Ectodermal cell (in vitro differentiated cells): ENCODE measurements at regions not wholly inside any gene's neighbourhood (a gene's known extent, or its start where the extent isn't known, plus 50 kb on each side); places are given as distances from the start of the nearest gene placed in this dataset.

ENCODE experiments used
- H3K27ac ChIP-seq: 2 replicates; pipeline ENCODE4 v1.7.0; 2013; ENCODE audit warnings: mild to moderate bottlenecking, low read depth, low read length; ENCODE audit not compliant: insufficient read depth, poor library complexity, severe bottlenecking
- H3K27me3 ChIP-seq: 2 replicates; pipeline ENCODE4 v1.7.0; 2013; ENCODE audit warnings: mild to moderate bottlenecking, low read length; ENCODE audit not compliant: insufficient read depth, control insufficient read depth, poor library complexity, severe bottlenecking
- H3K36me3 ChIP-seq: one replicate; pipeline ENCODE4 v1.7.0; 2013; ENCODE audit warnings: low read length; ENCODE audit not compliant: control insufficient read depth, insufficient read depth
- H3K4me1 ChIP-seq: one replicate; pipeline ENCODE4 v1.7.0; 2013; ENCODE audit warnings: low read length; ENCODE audit not compliant: control insufficient read depth, insufficient read depth
- H3K4me3 ChIP-seq: 2 replicates; pipeline ENCODE4 v1.7.0; 2013; ENCODE audit warnings: low read depth, low read length, control low read depth; ENCODE audit not compliant: insufficient read depth
- H3K9me3 ChIP-seq: 2 replicates; pipeline ENCODE4 v1.7.0; 2013; ENCODE audit warnings: mild to moderate bottlenecking, low read length, moderate library complexity; ENCODE audit not compliant: control insufficient read depth
- WGBS, 2 experiments: methylation state at CpG; one replicate each; pipeline ENCODE4 v1.1.7; 2013; ENCODE audit warnings: missing lambda C conversion rate in 2 of 2; 5-methylcytosine and 5-hydroxymethylcytosine counted together

DNA sequence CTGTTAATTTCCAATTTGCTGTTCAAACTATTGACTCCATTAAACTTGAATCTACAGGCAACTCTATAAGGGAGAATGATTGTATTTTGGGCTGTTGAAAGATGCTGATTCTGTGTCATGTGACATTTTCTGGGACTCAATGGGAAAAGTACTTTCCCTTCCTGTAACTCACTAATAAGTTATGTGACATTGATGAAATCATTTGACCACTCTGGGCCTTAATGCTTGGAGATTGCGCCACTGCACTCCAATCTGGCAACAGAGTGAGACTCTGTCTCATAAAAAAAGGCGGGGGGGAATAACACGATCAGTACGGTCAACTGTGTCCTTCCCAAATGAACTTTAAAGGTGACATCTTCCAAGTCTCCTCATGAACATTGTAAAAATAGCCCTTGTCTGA is 215.2 kb upstream of the SGO1 start:
- Histone ChIP-seq H3K27ac (no peak overlapping the region), H3K36me3 (no peaks in the 10 kb centered on the region), H3K4me3 (no peak overlapping the region), H3K27me3 (no peaks in the 10 kb centered on the region), H3K9me3 (no peaks in the 10 kb centered on the region), H3K4me1 (no peaks in the 10 kb centered on the region)
- WGBS, 2 experiments: 95 to 96% methylated on average over 4 of the region's 4 CpGs

- 86% methylated on average over 1 of the region's 1 CpG; no CpG with 5 or more reads in 1 of the 2 experiments for WGBS, 2 experiments
- Histone ChIP-seq H3K4me3 (no peak overlapping the region), H3K27me3 (no peaks in the 10 kb centered on the region)
These were observed 214.7 kb upstream of the SGO1 start for GRCh38 chr3:20400686-20401085.

GRCh38 chr3:20400281-20400680 is 214.3 kb upstream of the SGO1 start:
- Histone ChIP-seq H3K36me3 (no peaks in the 10 kb centered on the region), H3K27ac (peak overlapping the region; percentile 28), H3K27me3 (no peaks in the 10 kb centered on the region), H3K4me3 (no peak overlapping the region), H3K9me3 (no peaks in the 10 kb centered on the region), H3K4me1 (no peaks in the 10 kb centered on the region)
- WGBS, 2 experiments: 88 to 92% methylated on average over 2 of the region's 2 CpGs

More at GRCh38 chr3:20400686-20401085, 214.7 kb upstream of the SGO1 start:
- no peak overlapping the region for H3K27ac ChIP-seq
- no peaks in the 10 kb centered on the region for H3K9me3 ChIP-seq
- no peaks in the 10 kb centered on the region for H3K36me3 ChIP-seq
- H3K4me1 ChIP-seq: no peaks in the 10 kb centered on the region

DNA sequence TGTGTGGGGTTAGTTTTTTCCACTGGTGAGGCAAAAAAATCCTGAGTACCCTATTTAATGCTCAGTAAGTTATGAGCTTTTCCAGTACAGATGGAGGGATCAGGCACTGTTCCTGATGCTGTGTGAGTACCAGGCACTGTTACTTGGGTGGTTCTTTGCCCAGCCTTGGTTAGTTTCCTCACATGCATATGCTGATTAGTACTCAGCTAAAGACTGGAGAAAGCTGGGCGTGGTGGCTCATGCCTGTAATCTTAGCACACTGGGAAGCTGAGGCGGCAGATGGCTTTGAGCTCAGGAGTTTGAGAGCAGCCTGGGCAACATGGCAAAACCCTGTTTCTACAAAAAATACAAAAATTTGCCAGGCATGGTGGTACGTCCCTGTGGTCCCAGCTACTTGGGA is 210.3 kb upstream of the SGO1 start:
- H3K27ac ChIP-seq: no peak overlapping the region
- no peaks in the 10 kb centered on the region for H3K9me3 ChIP-seq
- no peaks in the 10 kb centered on the region for H3K4me1 ChIP-seq
- H3K4me3 ChIP-seq: no peak overlapping the region
- 84 to 86% methylated on average over 3 of the region's 3 CpGs for WGBS, 2 experiments
- no peaks in the 10 kb centered on the region for H3K36me3 ChIP-seq
- H3K27me3 ChIP-seq: no peaks in the 10 kb centered on the region

- 86 to 88% methylated on average over 4 of the region's 4 CpGs for WGBS, 2 experiments
- Histone ChIP-seq H3K4me1 (no peaks in the 10 kb centered on the region), H3K27me3 (no peaks in the 10 kb centered on the region), H3K27ac (no peak overlapping the region), H3K4me3 (no peak overlapping the region), H3K36me3 (no peaks in the 10 kb centered on the region), H3K9me3 (no peaks in the 10 kb centered on the region)
These were observed 209.7 kb upstream of the SGO1 start for GRCh38 chr3:20395692-20396091.

GRCh38 chr3:20394243-20394642 is 208.2 kb upstream of the SGO1 start:
- no peak overlapping the region for H3K27ac ChIP-seq
- WGBS, 2 experiments: 96% methylated on average over 4 of the region's 4 CpGs

DNA sequence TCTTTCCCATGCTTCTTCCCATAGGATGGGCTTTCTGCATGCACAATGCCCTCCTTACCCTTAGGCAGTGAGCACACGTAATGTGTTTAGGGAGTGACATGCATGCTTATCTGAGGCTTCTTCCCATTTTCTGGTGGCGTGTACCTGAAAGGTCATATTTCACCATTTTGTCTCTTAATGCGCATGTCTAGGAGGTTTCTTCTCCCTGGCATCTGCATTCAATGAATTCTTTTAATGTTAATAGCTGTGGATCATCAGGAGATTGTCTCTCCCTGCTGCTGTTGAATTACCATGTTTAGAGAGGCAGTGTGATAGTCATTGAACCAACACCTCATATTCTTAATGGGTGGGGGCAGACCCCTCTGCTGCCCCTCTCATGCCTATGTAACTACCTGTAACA is 205.6 kb upstream of the SGO1 start:
- Histone ChIP-seq H3K4me3 (no peak overlapping the region), H3K4me1 (no peaks in the 10 kb centered on the region), H3K9me3 (no peaks in the 10 kb centered on the region), H3K27ac (no peak overlapping the region), H3K27me3 (no peaks in the 10 kb centered on the region), H3K36me3 (no peaks in the 10 kb centered on the region)
- 60 to 62% methylated on average over 3 of the region's 3 CpGs for WGBS, 2 experiments

More at GRCh38 chr3:20394243-20394642, 208.2 kb upstream of the SGO1 start:
- Histone ChIP-seq H3K27me3 (no peaks in the 10 kb centered on the region), H3K36me3 (no peaks in the 10 kb centered on the region), H3K9me3 (no peaks in the 10 kb centered on the region), H3K4me1 (no peaks in the 10 kb centered on the region), H3K4me3 (no peak overlapping the region)

DNA sequence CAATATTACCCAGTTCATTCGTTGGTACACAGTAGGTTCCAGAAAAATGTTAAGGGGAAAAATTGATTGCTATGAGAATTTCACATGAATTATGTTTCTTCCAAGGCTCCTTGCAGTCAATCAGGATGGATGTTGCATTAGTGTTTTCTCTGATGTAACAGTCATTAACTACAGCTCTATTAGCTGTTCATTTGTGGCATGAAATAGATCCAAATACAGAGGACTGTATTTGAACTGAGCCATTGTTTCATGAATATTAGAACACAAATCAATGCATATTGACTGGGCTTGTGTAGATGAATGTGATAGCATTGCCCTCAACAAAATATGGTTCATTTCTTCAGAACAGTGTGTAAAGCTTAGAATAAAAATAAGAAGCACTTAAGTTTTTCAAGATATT is 203.0 kb upstream of the SGO1 start:
- H3K27me3 ChIP-seq: no peaks in the 10 kb centered on the region
- H3K4me3 ChIP-seq: no peak overlapping the region
- 80 to 100% methylated on average over 1 of the region's 1 CpG for WGBS, 2 experiments
- H3K9me3 ChIP-seq: no peaks in the 10 kb centered on the region
- H3K27ac ChIP-seq: no peak overlapping the region
- H3K36me3 ChIP-seq: no peaks in the 10 kb centered on the region
- H3K4me1 ChIP-seq: no peaks in the 10 kb centered on the region

DNA sequence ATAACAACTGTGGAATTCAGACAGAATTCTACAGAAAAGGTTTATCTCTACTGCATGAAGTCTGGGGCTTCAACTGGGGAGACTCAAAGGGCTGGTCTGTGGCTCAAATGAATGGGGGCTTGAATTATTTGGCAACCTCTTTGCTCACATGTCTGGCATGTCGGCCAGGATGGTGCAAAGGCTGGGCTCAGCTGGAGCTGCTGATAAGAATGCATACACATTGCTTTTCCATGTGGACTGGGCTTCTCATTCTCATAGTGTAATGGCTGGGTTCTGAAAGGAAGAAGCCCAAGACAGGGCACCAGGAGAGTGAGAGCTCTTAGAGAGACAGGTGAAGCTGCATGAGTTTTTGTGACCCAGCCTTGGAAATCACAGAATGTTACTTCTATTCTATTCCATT is 194.3 kb upstream of the SGO1 start:
- H3K4me3 ChIP-seq: no peak overlapping the region
- no peak overlapping the region for H3K27ac ChIP-seq
- 89 to 96% methylated on average over 1 of the region's 1 CpG for WGBS, 2 experiments
- H3K36me3 ChIP-seq: no peaks in the 10 kb centered on the region
- no peaks in the 10 kb centered on the region for H3K9me3 ChIP-seq
- H3K4me1 ChIP-seq: no peaks in the 10 kb centered on the region
- no peaks in the 10 kb centered on the region for H3K27me3 ChIP-seq

DNA sequence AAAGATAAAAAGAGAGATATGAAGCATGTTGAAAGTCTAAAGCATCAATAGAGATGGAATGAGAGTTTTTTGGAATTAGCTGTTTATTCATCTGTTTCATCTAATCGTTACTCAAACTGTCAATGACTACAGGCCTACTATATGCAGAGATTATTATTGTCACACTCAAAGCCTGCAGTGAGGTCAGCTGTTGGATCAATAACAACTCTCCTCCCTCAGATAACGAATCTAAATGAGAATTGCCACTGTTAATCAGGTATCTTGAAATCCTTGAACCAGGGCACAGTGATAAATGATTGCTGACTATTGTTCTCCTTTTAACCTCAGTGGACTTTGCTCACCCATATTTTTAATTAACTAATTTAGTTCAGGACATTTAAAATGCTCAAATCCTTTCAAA is 192.3 kb upstream of the SGO1 start:
- Histone ChIP-seq H3K4me1 (no peaks in the 10 kb centered on the region), H3K27ac (no peak overlapping the region), H3K9me3 (no peaks in the 10 kb centered on the region), H3K27me3 (no peaks in the 10 kb centered on the region), H3K36me3 (no peaks in the 10 kb centered on the region), H3K4me3 (no peak overlapping the region)
- 86 to 96% methylated on average over 2 of the region's 2 CpGs for WGBS, 2 experiments

DNA sequence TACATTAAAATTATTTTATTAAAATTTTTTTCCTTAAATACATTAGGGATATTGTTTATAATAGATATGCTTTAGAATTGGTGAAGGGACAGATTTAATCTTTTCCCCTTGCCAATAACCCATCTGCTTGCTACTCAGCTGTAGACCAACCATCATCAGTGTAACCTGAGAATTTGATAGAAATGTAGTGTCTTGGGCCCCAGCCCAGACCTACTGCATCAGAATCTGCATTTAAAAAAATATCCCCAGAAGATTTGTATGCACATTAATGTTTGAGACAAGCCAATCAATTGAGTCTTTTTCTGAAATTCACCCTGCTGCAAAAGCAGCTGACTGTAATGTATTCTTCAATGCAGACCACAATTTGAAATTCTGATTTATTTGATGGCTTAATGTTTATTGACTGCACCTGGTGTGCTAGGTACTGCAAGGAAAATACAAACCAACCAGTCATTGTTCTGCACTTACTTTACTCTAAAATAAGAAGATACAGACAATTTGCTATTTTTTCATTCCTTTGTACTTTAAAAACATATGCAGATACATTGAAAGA is 190.7 kb upstream of the SGO1 start:
- no peaks in the 10 kb centered on the region for H3K9me3 ChIP-seq
- no peaks in the 10 kb centered on the region for H3K27me3 ChIP-seq
- no peaks in the 10 kb centered on the region for H3K36me3 ChIP-seq
- H3K4me3 ChIP-seq: no peak overlapping the region
- no peak overlapping the region for H3K27ac ChIP-seq
- H3K4me1 ChIP-seq: no peaks in the 10 kb centered on the region
